ENCODE measurements at regions not wholly inside any gene's neighbourhood (a gene's known extent, or its start where the extent isn't known, plus 50 kb on each side); places are given as distances from the start of the nearest gene placed in this dataset.
"Not testable (repeated sequence)": the region's sequence is repeated elsewhere in the genome, so short reads cannot be mapped to it uniquely, and the experiment has no call there.

DNA sequence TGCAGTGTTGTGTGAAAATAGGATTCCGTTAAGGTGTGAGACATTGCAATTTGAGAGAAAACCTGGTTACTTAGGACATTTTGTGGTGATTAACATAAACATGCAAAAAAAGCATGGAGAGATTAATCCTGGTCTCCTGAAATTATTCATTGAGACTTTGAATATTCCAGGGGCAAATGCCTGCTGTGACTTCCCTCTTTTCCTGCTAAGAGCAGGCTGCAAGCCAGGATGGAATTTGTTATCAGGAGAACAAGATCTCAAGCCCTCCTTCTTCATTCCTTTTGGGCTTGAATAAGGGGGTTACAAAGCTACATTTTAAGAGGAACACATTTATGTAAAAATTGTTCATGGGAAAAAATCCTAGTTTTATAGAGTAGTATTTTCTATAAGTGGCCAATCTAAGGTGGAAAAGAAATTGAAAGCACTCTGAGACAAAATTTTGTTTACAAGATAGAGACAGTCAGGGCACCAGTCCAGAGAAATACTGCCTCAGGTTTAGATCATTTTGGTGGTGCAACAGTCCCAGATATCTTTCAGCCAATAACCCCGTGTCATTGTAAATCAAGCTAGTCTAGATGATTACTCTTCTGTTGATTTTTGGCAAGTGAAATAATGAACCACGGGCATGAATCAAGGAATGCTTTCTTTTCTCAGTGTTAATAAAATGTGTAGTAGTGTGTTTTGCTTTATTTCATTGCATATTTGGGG is 1528.3 kb upstream of the AGA start:
- no peak for DNase-seq (ENCODE audit: low spot score)

DNA sequence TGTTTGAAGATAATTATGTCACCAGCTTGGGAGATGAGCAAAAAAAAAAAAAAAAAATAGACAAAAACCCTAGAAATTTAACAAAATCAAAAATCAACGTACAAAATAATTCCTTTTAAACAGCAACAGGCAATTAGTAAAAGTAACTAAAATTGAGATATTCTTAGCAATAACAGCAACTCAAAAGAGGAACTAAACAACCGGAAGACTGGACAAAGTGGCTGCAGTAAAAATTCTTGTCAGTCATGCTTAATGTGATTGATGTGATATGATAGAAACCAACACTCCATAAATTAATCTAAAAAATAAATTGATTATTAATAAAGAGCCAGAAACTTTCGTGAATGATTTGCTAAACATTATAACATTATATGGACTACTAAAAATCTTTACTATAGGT is 1534.6 kb upstream of the AGA start:
- DNase-seq (ENCODE audit: low spot score): no peak

- DNase-seq (ENCODE audit: low spot score): no peak
Measured at GRCh38 chr4:178993306-178993705, 1551.1 kb upstream of the AGA start.

GRCh38 chr4:179001918-179002317 is 1559.7 kb upstream of the AGA start:
- DNase-seq (ENCODE audit: low spot score): no peak

DNA sequence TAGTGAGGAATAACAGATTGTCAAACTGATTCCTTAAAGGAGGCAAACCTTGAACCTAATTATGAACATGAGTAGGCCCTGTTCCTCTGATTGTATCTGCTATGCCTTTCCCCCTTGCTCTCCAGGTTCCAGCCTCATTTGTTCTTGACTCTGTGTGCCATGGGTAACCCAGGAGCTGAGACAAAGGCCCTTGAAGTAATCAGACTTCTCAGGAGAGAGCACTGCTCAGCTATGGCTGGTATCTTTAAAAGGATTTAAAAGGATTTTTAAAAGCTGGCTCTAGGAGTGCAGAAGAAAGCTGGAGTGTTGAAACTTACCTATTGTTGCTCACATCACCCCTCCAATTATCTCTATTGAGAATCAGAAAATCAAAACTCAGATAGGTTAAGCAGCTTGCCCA is 1565.5 kb upstream of the AGA start:
- no peak for DNase-seq (ENCODE audit: low spot score)

- no peak for DNase-seq (ENCODE audit: low spot score)
Measured at GRCh38 chr4:179017581-179017980, 1575.3 kb upstream of the AGA start.

GRCh38 chr4:179027569-179027968 is 1585.3 kb upstream of the AGA start:
- no peak for DNase-seq (ENCODE audit: low spot score)

DNA sequence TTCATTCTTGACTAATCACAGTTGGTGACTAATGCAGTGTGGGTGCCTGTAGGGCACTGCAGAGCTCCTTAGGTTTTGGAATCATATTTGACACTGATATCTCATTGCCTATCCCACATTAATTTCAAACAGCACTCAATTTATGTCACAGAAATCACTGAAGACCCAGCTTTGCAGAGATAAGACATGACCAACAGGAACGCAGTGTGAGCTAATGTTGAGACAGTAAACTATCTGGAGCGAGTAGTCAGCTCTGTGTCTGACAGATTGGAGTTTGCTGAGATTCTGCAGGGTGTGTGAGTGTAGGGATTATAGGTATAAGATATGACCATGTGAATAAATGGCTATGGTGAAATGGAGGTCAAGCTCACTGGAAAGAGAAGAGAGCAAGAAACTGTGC is 1586.1 kb upstream of the AGA start:
- no peak for DNase-seq (ENCODE audit: low spot score)

- DNase-seq (ENCODE audit: low spot score): no peak
Measured at GRCh38 chr4:179029683-179030082, 1587.4 kb upstream of the AGA start.

GRCh38 chr4:179040259-179040658 is 1598.0 kb upstream of the AGA start:
- no peak for DNase-seq (ENCODE audit: low spot score)

DNA sequence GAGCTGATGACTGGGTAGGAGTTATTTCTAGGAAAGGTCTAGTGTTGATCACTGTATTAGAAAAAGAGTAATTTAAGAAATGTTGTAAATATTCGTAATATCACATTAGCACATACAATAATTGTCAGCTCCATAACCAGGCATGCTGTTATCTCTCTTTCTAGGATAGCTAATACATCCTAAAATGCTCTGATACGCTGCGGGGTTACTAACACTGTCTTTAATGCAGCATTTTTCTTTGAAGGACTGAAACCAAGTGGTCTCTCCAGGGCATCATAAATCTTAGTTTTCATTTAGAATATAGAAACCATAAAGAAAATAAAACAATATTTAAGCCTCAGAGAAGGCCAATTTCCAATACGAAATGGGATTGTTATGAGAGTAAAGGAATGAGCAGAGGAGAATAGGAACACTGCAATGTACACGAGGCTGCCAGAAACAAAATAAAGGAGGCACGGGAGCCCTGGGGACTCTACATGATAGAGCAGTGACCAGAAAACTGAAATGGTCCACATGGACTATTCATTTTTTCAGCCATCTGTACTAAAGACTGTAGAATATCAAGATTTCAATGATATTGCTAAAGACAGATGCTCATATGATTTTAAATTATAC is 1606.7 kb upstream of the AGA start:
- DNase-seq (ENCODE audit: low spot score): no peak

DNA sequence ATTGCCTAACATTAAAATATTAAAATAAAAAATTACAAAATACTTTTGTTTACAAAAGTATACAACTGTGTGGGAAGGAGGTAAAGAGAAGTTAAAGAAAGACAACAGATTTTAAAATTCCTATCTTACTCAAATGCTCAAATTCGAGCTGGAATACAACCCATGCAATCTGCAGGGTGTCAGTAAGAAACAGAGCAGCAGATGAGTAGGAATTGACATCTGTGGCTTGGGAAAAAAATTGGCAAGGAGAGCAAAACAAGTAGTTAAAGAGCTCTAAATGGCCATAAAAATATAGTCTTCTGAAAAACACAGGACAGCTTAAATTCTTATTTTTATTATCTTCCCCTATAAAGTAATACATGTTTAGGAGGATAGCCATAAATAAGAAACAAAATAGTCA is 1609.0 kb upstream of the AGA start:
- DNase-seq (ENCODE audit: low spot score): no peak

DNA sequence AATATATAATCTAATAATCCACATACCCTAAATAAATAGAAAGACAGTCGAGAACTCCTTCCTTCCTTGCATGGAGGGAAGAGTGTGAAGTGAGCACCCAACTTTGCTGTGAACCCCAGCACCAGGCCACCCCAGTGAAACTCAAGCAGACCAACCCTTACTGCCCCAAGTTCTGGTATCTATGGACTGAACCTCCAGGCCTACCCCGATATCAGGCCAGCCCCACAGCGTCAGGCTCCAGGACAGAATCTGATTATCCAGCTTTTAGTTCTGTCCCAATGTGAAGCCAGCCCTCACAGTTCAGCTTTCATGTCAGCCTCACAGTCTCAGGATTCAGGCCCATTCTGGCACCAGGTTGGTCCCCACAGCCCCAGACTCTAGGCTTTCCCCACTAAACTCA is 1617.2 kb upstream of the AGA start:
- DNase-seq (ENCODE audit: low spot score): no peak

- not testable (repeated sequence) for DNase-seq (ENCODE audit: low spot score)
Measured at GRCh38 chr4:179066254-179066653, 1624.0 kb upstream of the AGA start.

GRCh38 chr4:179071131-179071530 is 1628.9 kb upstream of the AGA start:
- no peak for DNase-seq (ENCODE audit: low spot score)

GRCh38 chr4:179076865-179077264 is 1634.6 kb upstream of the AGA start:
- no peak for DNase-seq (ENCODE audit: low spot score)

GRCh38 chr4:179095585-179096221 is 1653.5 kb upstream of the AGA start:
- no peak for DNase-seq (ENCODE audit: low spot score)

- no peak for DNase-seq (ENCODE audit: low spot score)
Measured at GRCh38 chr4:179097741-179098140, 1655.5 kb upstream of the AGA start.

DNA sequence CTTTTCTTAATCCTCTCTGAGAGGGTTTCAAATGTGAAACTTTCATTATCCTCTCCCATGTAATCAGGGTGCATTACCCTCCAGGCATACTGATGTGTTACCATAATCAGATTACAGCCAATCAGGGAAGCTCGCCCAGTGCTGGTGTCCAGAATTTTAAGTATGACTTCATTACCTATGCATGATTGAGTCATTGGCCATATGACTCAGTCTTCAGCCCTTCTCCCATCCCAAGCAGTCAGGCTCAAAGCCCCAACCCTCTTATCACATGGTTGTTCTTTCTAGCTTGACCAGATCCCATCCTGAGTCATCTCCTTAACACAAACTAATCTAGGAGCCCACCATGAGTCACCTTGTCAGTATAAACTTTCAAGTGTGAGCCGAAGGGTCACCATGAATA is 1668.1 kb upstream of the AGA start:
- no peak for DNase-seq (ENCODE audit: low spot score)

- DNase-seq (ENCODE audit: low spot score): no peak
Measured at GRCh38 chr4:179110816-179111215, 1668.6 kb upstream of the AGA start.

DNA sequence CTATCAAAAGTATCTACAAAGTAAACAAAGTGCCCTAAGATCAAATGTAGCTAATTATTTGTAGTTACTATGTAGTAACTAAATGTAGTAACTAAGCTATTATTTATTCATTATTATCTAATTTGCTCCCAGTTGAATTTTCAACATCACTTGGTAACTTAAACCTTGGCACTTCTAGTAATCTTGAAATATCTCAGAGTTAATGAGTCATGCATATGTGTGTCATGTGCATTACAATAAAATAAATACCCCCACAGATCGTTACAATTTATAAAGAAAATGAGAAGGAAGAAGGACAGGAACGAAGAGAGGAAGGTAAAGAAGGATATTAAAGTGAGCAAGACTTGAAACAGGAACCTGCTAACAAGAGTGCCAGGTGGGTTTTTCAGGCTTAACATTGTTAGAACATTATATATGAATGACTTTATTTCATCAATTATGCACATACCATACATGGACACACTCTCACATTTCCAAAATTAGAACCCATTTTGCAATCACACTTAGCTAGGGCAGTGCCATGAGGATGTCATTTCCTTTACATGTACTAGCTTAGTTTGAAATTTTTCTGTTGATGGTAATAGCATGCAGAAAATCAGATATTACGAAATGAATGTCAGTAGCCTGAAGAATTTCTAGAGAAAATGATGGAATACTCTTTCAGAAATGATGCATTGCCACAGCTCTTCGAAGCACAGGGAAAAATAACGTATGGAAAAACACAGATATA is 1670.4 kb upstream of the AGA start:
- no peak for DNase-seq (ENCODE audit: low spot score)

- DNase-seq (ENCODE audit: low spot score): no peak
Measured at GRCh38 chr4:179114615-179115014, 1672.4 kb upstream of the AGA start.

DNA sequence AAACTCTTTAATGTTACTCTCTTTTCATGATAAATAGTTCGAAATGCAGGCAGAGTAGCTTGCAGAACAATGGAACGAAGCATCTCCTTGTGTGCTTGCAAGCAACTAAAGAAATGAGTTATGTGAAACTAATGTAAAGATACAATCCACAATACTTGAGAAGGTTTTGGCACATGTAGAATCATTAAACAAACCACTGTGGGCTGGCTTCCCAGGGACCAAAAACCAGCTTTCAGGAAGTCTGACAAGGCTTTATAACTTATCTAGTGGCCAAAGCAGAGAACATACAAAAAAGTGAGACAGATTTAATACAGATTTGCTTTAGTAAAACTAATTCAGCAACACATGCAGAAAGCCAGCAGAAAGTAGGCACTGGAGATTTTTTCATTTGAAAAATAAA is 1673.8 kb upstream of the AGA start:
- no peak for DNase-seq (ENCODE audit: low spot score)
